ENCODE measurements at regions not wholly inside any gene's neighbourhood (a gene's known extent, or its start where the extent isn't known, plus 50 kb on each side); places are given as distances from the start of the nearest gene placed in this dataset.

DNA sequence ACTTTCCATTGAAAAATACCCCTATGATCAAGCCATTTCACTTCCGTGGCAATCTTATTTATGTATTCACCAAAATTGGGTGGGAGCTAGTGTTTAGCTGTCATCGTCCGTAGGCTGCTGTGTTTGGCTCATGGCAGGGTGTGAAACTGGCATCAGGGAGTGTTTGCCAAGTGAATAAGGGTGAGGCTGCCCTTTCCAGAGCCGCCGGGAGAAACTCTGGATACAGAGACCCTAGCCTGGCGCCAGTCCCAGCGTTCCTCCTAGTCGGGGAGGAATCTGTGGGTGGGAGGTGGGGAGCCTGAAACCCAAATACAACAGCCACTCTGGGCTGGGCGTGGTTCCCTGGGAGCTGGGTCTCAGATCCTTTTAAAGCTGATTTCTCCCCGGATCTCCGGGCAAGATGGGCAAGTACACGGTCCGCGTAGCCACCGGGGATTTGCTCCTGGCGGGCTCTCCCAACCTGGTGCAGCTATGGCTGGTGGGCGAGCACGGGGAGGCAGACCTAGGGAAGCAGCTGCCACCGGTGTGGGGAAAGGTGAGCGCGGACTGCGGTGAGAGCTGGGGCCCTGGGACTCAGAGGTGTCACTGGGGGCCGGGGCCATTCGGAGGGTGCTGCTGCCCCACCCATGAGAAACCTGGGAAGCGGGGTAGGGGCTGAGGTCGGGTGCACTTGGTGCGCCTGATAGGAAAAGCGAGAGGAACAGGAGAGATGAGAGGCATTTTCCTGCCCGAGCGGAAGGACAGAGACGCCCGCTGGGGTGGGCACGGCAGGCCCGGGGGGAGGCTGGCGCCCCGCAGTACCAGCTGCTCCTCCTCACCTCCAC lies 62.1 kb upstream of the TEKT1 start:
- peaks cover 87% of the 10 kb centered on the region for H3K27me3 ChIP-seq (ENCODE audit: insufficient read depth, low read depth, severe bottlenecking)

DNA sequence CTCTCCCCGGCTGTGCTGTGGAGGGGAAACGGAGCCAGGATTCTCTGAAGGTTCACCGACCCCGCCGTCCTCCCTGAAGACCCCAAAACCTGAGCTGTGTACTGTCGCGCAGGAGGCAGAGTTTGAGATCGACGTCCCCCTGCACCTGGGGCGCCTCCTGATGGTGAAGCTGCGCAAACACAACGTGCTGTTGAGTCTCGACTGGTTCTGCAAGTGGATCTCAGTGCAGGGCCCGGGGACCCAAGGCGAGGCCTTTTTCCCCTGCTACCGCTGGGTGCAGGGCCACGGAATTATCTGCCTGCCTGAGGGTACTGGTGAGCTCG lies 62.6 kb upstream of the TEKT1 start:
- Histone ChIP-seq H3K9me3 (ENCODE audit: severe bottlenecking) (peaks cover 3% of the 10 kb centered on the region), H3K4me3 (ENCODE audit: low read depth, low read length) (no peak overlapping the region), H3K27me3 (ENCODE audit: insufficient read depth, low read depth, severe bottlenecking) (peaks cover 89% of the 10 kb centered on the region), H3K27ac (no peak overlapping the region), H3K36me3 (no peaks in the 10 kb centered on the region)
- TF ChIP-seq, protein P1, sequence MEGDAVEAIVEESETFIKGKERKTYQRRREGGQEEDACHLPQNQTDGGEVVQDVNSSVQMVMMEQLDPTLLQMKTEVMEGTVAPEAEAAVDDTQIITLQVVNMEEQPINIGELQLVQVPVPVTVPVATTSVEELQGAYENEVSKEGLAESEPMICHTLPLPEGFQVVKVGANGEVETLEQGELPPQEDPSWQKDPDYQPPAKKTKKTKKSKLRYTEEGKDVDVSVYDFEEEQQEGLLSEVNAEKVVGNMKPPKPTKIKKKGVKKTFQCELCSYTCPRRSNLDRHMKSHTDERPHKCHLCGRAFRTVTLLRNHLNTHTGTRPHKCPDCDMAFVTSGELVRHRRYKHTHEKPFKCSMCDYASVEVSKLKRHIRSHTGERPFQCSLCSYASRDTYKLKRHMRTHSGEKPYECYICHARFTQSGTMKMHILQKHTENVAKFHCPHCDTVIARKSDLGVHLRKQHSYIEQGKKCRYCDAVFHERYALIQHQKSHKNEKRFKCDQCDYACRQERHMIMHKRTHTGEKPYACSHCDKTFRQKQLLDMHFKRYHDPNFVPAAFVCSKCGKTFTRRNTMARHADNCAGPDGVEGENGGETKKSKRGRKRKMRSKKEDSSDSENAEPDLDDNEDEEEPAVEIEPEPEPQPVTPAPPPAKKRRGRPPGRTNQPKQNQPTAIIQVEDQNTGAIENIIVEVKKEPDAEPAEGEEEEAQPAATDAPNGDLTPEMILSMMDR (IDR thresholded peaks at IDR 0.05; ENCODE audit: low read depth, low read length): peak; percentile 56
- DNase-seq: no peak

More for the DNA sequence above, 62.1 kb upstream of the TEKT1 start:
- no peak overlapping the region for H3K4me3 ChIP-seq (ENCODE audit: low read depth, low read length)
- peaks cover 3% of the 10 kb centered on the region for H3K9me3 ChIP-seq (ENCODE audit: severe bottlenecking)
- no peaks in the 10 kb centered on the region for H3K36me3 ChIP-seq
- TF ChIP-seq, protein P1 (IDR thresholded peaks at IDR 0.05; ENCODE audit: low read depth, low read length): no peak
- no peak for DNase-seq
- H3K27ac ChIP-seq: no peak overlapping the region

DNA sequence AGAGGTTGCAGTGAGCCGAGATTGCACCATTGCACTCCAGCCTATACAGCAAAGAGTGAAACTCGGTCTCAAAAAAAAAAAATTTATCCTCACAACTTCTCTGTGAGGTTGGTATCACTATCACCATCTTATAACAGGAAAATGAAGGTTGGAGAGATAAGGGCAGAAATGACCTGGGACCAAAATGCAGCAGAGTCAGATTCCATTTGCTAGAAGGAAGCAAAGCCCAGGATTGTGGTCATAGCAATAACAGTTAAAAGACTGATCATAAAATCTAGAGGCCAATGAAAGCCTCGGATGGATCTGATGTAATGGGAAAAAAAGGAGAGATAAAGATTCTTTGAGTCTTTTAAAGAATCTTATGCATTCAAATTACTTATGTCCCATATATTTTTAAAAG lies 69.6 kb upstream of the TEKT1 start:
- Histone ChIP-seq H3K27ac (no peak overlapping the region), H3K27me3 (ENCODE audit: insufficient read depth, low read depth, severe bottlenecking) (peaks cover 61% of the 10 kb centered on the region), H3K36me3 (no peaks in the 10 kb centered on the region), H3K9me3 (ENCODE audit: severe bottlenecking) (no peaks in the 10 kb centered on the region), H3K4me3 (ENCODE audit: low read depth, low read length) (no peak overlapping the region)
- DNase-seq: no peak
- TF ChIP-seq, protein P1 (IDR thresholded peaks at IDR 0.05; ENCODE audit: low read depth, low read length): no peak

DNA sequence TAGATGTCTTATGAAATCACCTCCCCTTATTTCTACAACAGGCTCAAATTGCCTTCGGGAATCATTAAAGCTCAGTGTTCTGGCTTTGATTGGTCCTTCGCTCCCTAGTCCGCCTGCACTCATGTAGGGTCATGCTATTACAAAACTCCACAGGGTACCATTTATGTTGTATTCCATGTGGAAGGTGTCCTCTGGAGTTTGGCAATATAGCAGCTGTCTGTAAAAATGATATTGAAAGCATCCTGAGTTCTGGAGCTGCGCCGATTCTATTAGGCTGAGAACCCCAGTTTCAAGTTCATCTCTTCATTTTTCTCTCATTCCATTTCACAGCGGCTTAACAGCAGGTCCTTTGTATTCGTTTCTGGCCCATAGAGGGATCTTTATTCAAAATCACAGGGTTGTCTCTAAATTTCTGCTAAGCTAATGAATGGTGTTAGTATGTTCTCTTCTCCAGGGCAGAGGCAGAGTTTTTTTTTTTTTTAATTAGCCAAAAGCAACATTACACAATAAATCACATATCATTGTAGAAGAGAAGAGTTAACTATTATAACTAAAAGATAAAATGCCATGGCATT lies 71.9 kb upstream of the TEKT1 start:
- peaks cover 42% of the 10 kb centered on the region for H3K27me3 ChIP-seq (ENCODE audit: insufficient read depth, low read depth, severe bottlenecking)
- H3K9me3 ChIP-seq (ENCODE audit: severe bottlenecking): no peaks in the 10 kb centered on the region
- no peak overlapping the region for H3K27ac ChIP-seq
- no peak for DNase-seq
- no peaks in the 10 kb centered on the region for H3K36me3 ChIP-seq
- TF ChIP-seq, protein P1 (IDR thresholded peaks at IDR 0.05; ENCODE audit: low read depth, low read length): no peak
- H3K4me3 ChIP-seq (ENCODE audit: low read depth, low read length): no peak overlapping the region

DNA sequence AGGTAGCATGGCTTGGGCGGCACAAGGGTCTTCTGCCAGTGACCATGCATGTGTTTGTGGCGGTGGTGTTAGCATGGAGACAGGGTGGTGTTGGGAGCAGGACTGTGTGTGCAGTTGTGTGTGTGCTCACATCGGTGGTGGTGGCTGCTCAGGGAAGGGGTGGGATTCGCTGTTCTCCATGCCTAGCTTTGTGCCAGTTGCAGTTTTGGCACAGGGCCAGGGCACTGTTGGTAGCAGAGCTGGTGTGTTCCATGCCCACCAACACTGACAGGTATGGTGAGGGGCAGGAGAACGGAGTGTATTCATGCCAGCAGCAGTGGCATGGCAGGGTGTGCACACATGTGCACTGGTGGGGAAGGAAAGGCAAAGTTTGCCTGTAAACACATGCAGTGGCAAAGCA lies 77.3 kb upstream of the TEKT1 start:
- H3K4me3 ChIP-seq (ENCODE audit: low read depth, low read length): no peak overlapping the region
- H3K36me3 ChIP-seq: no peaks in the 10 kb centered on the region
- TF ChIP-seq, protein P1 (IDR thresholded peaks at IDR 0.05; ENCODE audit: low read depth, low read length): no peak
- H3K9me3 ChIP-seq (ENCODE audit: severe bottlenecking): no peaks in the 10 kb centered on the region
- no peak overlapping the region for H3K27ac ChIP-seq
- peaks cover 23% of the 10 kb centered on the region for H3K27me3 ChIP-seq (ENCODE audit: insufficient read depth, low read depth, severe bottlenecking)
- DNase-seq: no peak

Data from WERI-Rb-1 (cell line).